ENCODE measurements at regions not wholly inside any gene's neighbourhood (a gene's known extent, or its start where the extent isn't known, plus 50 kb on each side); places are given as distances from the start of the nearest gene placed in this dataset.

GRCh38 chr12:75611041-75611440 lies 99.6 kb upstream of the KRR1 start:
- DNase-seq (ENCODE audit: low read depth in 2 of 2) = no peak

DNA sequence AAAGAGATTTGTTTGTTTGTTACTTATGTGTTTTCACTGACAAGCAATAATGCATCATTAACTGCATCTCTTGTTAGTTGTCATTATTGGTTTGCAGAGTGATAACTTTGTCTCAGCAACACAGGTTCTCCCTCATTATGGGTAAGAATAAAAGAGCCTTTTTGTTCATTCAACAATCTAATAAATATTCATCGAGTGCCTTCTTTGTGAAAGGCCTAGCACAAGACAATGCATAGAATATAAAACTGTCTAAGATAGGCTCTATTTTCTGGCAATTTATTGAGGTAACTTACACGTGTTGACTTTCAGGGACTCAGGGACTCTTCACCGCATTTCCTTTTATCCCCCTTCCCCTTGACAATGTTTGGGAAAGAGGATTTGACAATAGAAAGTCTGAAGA lies 95.5 kb upstream of the KRR1 start:
- no peak for DNase-seq (ENCODE audit: low read depth in 2 of 2)

DNA sequence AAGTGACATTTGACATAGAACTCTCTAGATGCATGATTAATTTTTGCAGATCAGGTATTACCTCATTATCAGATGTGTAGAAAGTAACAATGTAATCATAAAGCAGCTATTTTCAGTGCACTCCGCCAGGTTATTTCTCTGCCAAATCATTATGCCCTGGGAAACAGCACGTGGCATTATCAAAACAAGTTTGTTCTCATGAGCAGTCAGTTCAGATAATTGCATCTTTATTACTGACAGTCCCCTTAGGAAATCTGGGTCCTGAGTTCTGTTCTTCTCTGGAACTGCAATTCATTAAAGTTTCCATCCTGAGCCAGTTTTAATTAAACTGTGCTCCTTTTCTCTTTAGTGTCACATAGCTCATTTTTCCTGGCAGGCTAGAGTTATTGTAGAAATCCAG lies 94.7 kb upstream of the KRR1 start:
- DNase-seq (ENCODE audit: low read depth in 2 of 2) = no peak

- DNase-seq (ENCODE audit: low read depth in 2 of 2) = no peak
Measured at GRCh38 chr12:75603475-75603874, 92.1 kb upstream of the KRR1 start.

GRCh38 chr12:75602106-75602505 lies 90.7 kb upstream of the KRR1 start:
- no peak for DNase-seq (ENCODE audit: low read depth in 2 of 2)

- no peak for DNase-seq (ENCODE audit: low read depth in 2 of 2)
Measured at GRCh38 chr12:75600146-75600545, 88.7 kb upstream of the KRR1 start.

DNA sequence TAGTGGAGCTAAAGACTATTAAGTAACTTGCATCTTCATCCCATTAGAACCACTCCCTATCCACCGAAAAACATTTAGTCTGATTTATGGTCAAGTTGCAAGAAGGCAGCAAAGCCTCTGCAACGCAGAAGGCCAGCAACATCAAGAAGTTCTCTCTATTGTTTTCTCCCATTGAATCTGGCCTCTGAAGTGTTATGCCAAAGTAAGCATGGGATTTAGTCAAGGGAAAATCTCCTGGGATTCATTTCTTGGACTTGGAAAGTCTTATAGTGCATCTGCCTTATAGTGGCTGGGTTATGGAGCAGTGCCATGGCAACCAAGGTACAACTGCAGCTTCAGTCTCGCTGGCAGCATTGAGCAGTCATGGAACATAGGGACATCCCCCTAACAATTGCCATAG lies 87.7 kb upstream of the KRR1 start:
- DNase-seq (ENCODE audit: low read depth in 2 of 2) = no peak

GRCh38 chr12:75596406-75596805 lies 85.0 kb upstream of the KRR1 start:
- DNase-seq (ENCODE audit: low read depth in 2 of 2) = no peak

- no peak for DNase-seq (ENCODE audit: low read depth in 2 of 2)
Measured at GRCh38 chr12:75592638-75593335, 81.4 kb upstream of the KRR1 start.

- no peak for DNase-seq (ENCODE audit: low read depth in 2 of 2)
Measured at GRCh38 chr12:75592086-75592485, 80.7 kb upstream of the KRR1 start.

DNA sequence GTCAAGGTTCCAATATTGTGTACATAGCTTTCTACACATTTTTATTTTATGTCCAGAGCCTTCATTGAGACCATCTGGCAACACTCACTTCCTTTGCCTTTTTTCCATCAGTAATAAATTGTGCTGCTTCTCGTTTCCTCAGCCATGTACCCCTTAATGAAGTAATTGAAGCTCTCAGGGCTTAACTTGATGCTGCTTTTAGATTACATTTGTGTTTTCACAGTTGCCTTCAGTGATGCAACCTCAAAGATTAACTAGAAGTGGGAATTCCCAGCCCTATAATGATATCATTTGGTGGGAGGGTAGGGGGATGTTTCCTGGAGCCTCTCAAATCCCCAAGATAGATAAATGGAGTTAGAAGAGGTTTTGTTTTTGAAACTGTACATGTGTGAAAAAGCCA lies 80.2 kb upstream of the KRR1 start:
- DNase-seq (ENCODE audit: low read depth in 2 of 2) = no peak

- DNase-seq (ENCODE audit: low read depth in 2 of 2) = no peak
Measured at GRCh38 chr12:75589801-75590200, 78.4 kb upstream of the KRR1 start.

DNA sequence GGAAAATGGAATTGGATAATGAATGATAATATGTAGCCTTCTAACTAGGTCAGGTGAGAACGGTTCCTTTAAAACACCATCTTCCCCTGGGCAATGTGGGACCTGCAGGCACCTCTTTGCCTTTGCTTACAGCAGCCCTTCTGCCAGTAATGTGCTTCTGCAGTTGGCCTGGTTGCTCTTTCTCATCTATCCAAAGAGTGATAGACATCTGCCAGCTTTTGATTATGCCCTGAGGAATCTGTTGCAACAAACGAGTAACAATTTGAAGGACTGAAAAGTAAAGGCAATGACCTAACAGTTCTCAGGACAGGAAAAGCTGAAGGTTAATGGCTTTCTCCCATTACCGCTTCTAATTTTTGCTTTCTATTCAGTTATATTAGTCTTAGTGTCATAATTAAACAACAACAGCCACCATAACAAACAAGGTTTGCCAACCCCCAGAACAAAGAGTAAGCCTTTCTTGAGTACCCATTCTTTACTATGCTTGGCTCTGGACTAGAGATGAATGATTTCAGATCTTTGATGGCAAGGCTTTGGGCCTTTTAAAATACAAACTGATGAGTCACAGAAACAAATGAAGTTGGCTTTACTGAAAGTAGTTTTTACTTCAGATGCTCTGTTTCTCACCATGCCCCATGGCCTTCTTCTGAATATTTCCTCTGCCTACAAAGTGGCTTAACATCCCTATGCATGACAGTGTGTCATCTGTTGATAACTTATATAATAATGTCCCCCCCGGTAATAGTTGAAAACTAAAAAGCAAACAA lies 76.1 kb upstream of the KRR1 start:
- DNase-seq (ENCODE audit: low read depth in 2 of 2) = no peak

- DNase-seq (ENCODE audit: low read depth in 2 of 2) = no peak
Measured at GRCh38 chr12:75585330-75585729, 73.9 kb upstream of the KRR1 start.

DNA sequence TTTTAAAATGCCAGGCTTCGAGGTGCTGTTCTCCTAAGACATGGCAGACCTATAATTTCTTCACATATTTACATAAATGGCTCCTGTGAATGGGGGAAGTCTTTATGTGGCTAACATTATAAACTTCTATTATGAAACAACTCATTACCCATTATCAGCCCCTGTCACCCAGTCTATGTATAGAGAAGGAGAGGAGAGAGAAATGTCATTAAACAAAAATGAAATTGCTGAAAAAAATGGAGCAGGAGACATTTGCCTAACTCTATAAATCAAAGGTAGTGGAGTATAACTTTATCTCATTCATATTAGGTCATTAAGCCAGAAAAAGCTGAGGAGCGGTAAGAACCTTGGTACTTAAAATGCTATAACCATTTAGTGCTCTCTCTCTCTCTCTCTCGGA lies 71.9 kb upstream of the KRR1 start:
- no peak for DNase-seq (ENCODE audit: low read depth in 2 of 2)

- DNase-seq (ENCODE audit: low read depth in 2 of 2) = no peak
Measured at GRCh38 chr12:75581515-75581914, 70.1 kb upstream of the KRR1 start.

DNA sequence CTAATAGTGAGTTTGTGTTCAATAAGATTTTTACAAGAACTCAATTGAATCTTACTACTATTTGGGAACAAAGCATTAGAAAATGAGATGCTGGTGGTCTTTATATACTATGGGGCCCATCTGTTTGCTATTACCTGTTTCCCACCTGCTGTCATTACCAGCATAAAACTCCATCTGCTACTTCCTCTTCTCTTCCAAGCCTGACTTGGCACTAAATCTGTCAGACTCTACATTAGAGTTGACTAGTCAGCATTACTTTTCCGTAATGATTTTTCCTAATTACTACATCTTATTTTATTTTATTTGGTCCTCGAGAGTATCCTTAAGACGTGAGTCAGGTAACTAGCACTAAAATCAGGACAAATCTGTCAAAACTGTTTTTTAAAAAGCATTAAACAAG lies 68.1 kb upstream of the KRR1 start:
- no peak for DNase-seq (ENCODE audit: low read depth in 2 of 2)

DNA sequence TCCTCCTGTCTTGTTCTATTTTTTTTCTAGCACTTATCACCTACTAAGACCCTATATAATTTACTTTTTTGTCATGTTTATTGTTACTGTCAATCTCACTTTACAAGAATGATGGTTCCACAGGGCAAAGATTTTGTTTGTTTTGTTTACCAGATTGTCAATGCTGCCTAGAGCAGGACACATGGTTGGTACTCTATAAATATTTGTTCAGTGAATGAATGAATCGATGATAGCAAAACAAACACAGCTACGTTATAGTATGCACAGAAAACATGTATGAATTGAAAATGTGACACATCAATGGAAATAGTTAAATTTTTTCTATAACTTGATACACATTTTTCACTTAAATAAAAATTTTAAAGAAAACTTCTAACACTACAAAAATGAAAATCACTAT lies 67.1 kb upstream of the KRR1 start:
- no peak for DNase-seq (ENCODE audit: low read depth in 2 of 2)

DNA sequence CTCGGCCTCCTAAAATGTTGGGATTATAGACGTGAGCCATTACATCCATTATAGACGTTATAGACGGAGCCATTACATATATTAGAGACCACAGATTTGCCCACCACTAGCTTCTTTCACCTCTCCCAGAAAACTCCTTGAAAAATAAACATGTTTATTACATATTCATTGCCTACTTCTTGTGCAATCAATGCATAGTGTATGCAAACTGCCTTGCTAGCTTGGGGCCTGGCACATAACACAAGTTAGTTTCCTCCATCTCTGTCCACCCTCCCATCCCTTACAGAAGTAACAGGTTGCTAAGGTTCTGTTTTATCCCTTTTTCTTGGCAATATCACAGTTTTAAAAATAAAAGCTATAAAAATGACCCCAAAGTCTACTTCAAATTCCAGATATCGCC lies 66.4 kb upstream of the KRR1 start:
- no peak for DNase-seq (ENCODE audit: low read depth in 2 of 2)

GRCh38 chr12:75571656-75572205 lies 60.3 kb upstream of the KRR1 start:
- DNase-seq (ENCODE audit: low read depth in 2 of 2) = no peak

- no peak for DNase-seq (ENCODE audit: low read depth in 2 of 2)
Measured at GRCh38 chr12:75571204-75571603, 59.8 kb upstream of the KRR1 start.

DNA sequence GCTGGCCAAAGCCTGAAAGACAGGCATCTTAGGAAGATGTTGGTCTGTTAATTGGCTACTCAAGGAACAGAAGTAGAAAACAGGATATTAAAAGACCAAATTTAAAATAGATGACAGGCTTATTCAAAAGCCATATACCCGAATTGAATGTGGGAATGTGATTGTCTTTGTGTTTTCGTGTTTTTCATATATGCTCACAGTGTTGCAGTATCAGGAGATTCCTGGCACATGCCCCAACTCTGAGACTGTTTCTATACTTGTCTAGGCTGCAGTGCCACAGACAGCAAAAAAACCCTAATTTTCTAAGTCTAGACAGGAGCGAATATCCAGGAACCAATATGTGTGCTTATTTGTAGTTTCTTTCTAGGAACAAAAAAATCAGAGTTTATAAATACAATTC lies 57.4 kb upstream of the KRR1 start:
- DNase-seq (ENCODE audit: low read depth in 2 of 2) = no peak

DNA sequence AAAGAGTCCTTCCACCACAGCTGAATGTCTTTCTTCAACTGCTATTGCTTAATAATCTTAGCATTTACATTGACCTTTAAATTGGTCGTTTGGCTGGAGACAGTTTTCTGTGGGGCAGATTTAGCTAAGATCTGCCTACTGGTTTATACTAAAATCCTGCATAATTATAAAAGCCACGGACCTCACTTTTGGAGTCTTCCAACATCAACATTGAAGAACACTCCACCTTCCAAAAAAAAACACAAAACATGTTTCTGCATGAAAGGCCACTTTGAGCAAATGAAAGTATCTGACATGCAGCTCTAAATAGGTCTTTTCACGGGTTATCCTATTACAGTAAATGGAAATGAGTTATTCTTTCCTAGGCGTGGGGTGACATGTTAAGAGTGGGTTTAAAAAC lies 57.0 kb upstream of the KRR1 start:
- no peak for DNase-seq (ENCODE audit: low read depth in 2 of 2)

All from activated CD4-positive, alpha-beta T cell treated with anti-CD3 and anti-CD28 coated beads for 24 hours (primary cell).